Lung (tissue), 11 donors: ENCODE measurements at regions not wholly inside any gene's neighbourhood (a gene's known extent, or its start where the extent isn't known, plus 50 kb on each side); places are given as distances from the start of the nearest gene placed in this dataset.

Source experiments
- ATAC-seq: fragments of 200-7000 bp; cut with Tn5 transposase; one replicate; pipeline ENCODE4 v1.9.1; 2020; ENCODE audit warnings: moderate number of reproducible peaks; ENCODE audit not compliant: insufficient read depth, low FRiP score
- DNase-seq, 3 donors: peaks; one replicate each; pipeline ENCODE4 v3.0.0-alpha.2; 2013 to 2017
- H3K27ac ChIP-seq, 2 donors: one replicate each; pipeline ENCODE4 v1.5.1; 2013; ENCODE audit warnings: mild to moderate bottlenecking in 2 of 2, moderate library complexity in 2 of 2, control low read depth in 1 of 2, inconsistent platforms in 1 of 2, low read depth in 1 of 2, low read length in 1 of 2
- H3K27me3 ChIP-seq, 3 donors: one replicate each; pipeline ENCODE4 v1.5.1; 2013; ENCODE audit warnings: low read length in 2 of 3; ENCODE audit not compliant: control insufficient read depth in 3 of 3, insufficient read depth in 3 of 3
- H3K36me3 ChIP-seq, 4 donors: one replicate each; pipeline ENCODE4 v1.5.1; 2013; ENCODE audit warnings: low read length in 4 of 4, mild to moderate bottlenecking in 1 of 4, moderate library complexity in 1 of 4; ENCODE audit not compliant: control insufficient read depth in 4 of 4, insufficient read depth in 4 of 4
- H3K4me1 ChIP-seq, 5 donors: one replicate each; pipeline ENCODE4 v1.5.1; 2013; ENCODE audit warnings: low read length in 5 of 5, mild to moderate bottlenecking in 2 of 5, moderate library complexity in 1 of 5; ENCODE audit not compliant: control insufficient read depth in 5 of 5, insufficient read depth in 5 of 5
- H3K4me3 ChIP-seq: one replicate; pipeline ENCODE4 v1.5.1; 2013; ENCODE audit warnings: mild to moderate bottlenecking, control low read depth, moderate library complexity
- H3K9ac ChIP-seq, 2 donors: one replicate each; pipeline ENCODE4 v1.5.1; 2013; ENCODE audit warnings: low read length in 2 of 2, control low read depth in 1 of 2; ENCODE audit not compliant: insufficient read depth in 1 of 2
- H3K9me3 ChIP-seq, 4 donors: one replicate each; pipeline ENCODE4 v1.5.1; 2013; ENCODE audit warnings: low read length in 3 of 4, mild to moderate bottlenecking in 1 of 4, moderate library complexity in 1 of 4; ENCODE audit not compliant: control insufficient read depth in 4 of 4, insufficient read depth in 3 of 4
- WGBS, 2 donors: extraction: QIAGEN DNeasy Blood & Tissue Kit; methylation state at CpG; one replicate each; pipeline ENCODE4 v1.1.7; 2013; 5-methylcytosine and 5-hydroxymethylcytosine counted together
- TF ChIP-seq, protein P1 (sequence below): IDR thresholded peaks from 2 replicates; pipeline ENCODE4 v1.5.1; 2012; ENCODE audit warnings: mild to moderate bottlenecking; ENCODE audit errors: control extremely low read depth, extremely low read depth
- donor health status: control.
- donor health status: control.
- donor health status: Bipolar disorder and iron deficiency.
- donor health status: healthy.
- donor health status: DM: yes; HTN: yes; CAD: no.

DNA sequence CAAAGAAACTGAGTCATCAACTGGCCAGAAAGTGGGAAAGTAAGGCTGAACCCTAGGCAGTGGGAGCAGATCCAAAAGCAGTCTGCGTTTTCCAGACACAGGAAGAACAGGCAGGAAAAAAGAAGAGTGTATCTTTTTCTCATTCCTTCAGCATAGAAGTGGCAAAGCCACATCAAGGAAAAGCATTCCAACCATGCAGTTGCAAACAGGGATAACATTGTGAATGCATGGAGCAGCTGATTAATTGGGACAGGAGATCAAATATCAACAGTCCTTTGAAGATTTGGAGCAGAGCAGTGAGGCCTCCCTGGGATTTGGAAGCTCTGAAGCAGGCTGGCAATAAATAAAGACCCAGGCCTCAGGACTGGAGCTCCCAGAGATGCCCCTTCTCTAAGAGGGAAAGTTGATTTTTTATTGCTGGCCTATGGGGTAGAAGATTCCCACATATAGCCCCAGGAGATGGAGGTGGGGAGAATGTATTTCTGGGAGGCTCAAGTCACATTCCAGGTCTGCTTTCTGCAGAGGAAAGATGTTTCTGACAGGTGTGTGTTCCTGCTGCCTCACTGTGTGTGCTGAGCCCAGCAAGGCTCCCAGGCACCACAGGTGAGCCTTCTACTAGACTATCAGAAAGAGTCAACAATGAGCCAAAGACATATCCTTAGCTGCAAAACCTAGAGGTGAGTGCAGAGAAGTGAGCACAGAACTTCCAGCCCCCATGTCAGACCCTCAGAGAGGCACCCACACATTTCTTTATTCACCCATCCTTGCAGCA is 222.5 kb downstream of the RAB28 start:
- Histone ChIP-seq H3K9ac (no peak overlapping the region), H3K27ac (no peak overlapping the region), H3K4me3 (no peak overlapping the region), H3K27me3 (no peaks in the 10 kb centered on the region), H3K36me3 (peaks cover 0 to 3% (median 0%) of the 10 kb centered on the region in 4 donors), H3K9me3 (no peaks in the 10 kb centered on the region), H3K4me1 (no peaks in the 10 kb centered on the region)
- DNase-seq (peak in 1 of 3 donors; percentile 8), ATAC-seq (no peak)
- WGBS, 2 donors = 39 to 76% methylated on average over 1 of the region's 1 CpG
- TF ChIP-seq, protein P1, sequence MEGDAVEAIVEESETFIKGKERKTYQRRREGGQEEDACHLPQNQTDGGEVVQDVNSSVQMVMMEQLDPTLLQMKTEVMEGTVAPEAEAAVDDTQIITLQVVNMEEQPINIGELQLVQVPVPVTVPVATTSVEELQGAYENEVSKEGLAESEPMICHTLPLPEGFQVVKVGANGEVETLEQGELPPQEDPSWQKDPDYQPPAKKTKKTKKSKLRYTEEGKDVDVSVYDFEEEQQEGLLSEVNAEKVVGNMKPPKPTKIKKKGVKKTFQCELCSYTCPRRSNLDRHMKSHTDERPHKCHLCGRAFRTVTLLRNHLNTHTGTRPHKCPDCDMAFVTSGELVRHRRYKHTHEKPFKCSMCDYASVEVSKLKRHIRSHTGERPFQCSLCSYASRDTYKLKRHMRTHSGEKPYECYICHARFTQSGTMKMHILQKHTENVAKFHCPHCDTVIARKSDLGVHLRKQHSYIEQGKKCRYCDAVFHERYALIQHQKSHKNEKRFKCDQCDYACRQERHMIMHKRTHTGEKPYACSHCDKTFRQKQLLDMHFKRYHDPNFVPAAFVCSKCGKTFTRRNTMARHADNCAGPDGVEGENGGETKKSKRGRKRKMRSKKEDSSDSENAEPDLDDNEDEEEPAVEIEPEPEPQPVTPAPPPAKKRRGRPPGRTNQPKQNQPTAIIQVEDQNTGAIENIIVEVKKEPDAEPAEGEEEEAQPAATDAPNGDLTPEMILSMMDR = no peak

DNA sequence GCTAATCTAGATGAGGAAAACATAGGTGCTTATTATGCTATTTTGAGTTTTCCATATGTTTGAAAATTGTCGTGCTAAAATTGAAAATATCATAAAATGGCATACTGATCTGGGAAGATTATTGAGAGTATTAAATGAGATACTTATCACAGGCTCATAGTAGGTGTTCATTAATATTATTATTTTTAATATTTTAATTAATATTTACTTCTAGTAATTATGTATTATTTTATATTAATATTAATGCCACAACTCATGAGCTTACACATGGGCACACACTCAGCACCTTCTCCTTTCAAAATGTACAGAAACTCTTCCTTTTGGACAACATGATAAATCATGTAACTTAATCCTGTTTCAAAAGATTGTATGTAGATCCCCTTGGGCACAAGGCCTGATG is 223.6 kb downstream of the RAB28 start:
- 90 to 94% methylated on average over 1 of the region's 1 CpG for WGBS, 2 donors
- Histone ChIP-seq H3K36me3 (peaks cover 0 to 3% (median 0%) of the 10 kb centered on the region in 4 donors), H3K27ac (no peak overlapping the region), H3K9me3 (no peaks in the 10 kb centered on the region), H3K9ac (no peak overlapping the region), H3K27me3 (no peaks in the 10 kb centered on the region), H3K4me1 (no peaks in the 10 kb centered on the region), H3K4me3 (no peak overlapping the region)
- no peak for ATAC-seq
- TF ChIP-seq, protein P1 = no peak
- no peak for DNase-seq

DNA sequence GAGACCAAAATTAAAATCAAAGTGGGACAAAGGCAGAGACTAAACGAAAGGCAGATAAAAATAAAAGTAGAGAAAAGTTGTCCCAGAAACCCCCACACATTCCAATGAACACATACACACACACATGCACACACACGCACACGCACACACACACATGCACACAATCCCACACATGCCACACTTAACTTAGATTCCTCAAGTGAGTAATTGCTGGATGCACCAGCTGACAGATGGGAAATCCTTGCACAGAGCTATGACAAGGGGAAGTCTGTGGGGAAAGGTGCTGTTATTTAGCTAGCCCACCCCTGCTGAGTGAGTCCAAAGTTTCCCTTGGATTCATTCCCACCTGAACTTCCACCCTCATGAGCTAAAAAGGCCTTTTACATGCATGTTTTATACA is 233.9 kb downstream of the RAB28 start:
- no peaks in the 10 kb centered on the region for H3K4me1 ChIP-seq
- H3K27ac ChIP-seq = no peak overlapping the region
- ATAC-seq (no peak), DNase-seq (no peak)
- H3K36me3 ChIP-seq = no peaks in the 10 kb centered on the region
- H3K27me3 ChIP-seq = no peaks in the 10 kb centered on the region
- no peak overlapping the region for H3K9ac ChIP-seq
- H3K4me3 ChIP-seq = no peak overlapping the region
- TF ChIP-seq, protein P1 = no peak
- WGBS, 2 donors = 83 to 85% methylated on average over 3 of the region's 3 CpGs
- H3K9me3 ChIP-seq = peaks cover 0 to 5% (median under 1%) of the 10 kb centered on the region in 4 donors
